Parathyroid adenoma (tissue), 2 donors: ENCODE measurements at regions not wholly inside any gene's neighbourhood (a gene's known extent, or its start where the extent isn't known, plus 50 kb on each side); places are given as distances from the start of the nearest gene placed in this dataset.

Source experiments
- H2AFZ ChIP-seq: fragments of 300-600 bp; sonication (generic); one replicate; pipeline ENCODE4 v1.7.0; 2017; ENCODE audit warnings: antibody characterized with exemption, mild to moderate bottlenecking
- H3K27ac ChIP-seq: fragments of 300-600 bp; sonication (generic); one replicate; pipeline ENCODE4 v1.7.0; 2017
- H3K27me3 ChIP-seq: fragments of 300-600 bp; sonication (generic); one replicate; pipeline ENCODE4 v1.7.0; 2017; ENCODE audit warnings: low read length; ENCODE audit not compliant: control insufficient read depth, insufficient read depth
- H3K36me3 ChIP-seq: fragments of 300-600 bp; sonication (generic); one replicate; pipeline ENCODE4 v1.7.0; 2017; ENCODE audit warnings: low read length; ENCODE audit not compliant: control insufficient read depth, insufficient read depth
- H3K4me1 ChIP-seq: fragments of 300-600 bp; sonication (generic); one replicate; pipeline ENCODE4 v1.7.0; 2017; ENCODE audit warnings: control low read depth
- H3K4me2 ChIP-seq: fragments of 300-600 bp; sonication (generic); one replicate; pipeline ENCODE4 v1.7.0; 2017; ENCODE audit warnings: low read length
- H3K4me3 ChIP-seq: fragments of 300-600 bp; sonication (generic); one replicate; pipeline ENCODE4 v1.7.0; 2017; ENCODE audit warnings: low read depth, low read length
- H3K79me2 ChIP-seq: fragments of 300-600 bp; sonication (generic); one replicate; pipeline ENCODE4 v1.7.0; 2017; ENCODE audit warnings: control low read depth
- H3K9ac ChIP-seq: fragments of 300-600 bp; sonication (generic); one replicate; pipeline ENCODE4 v1.7.0; 2017; ENCODE audit warnings: mild to moderate bottlenecking
- H3K9me3 ChIP-seq: fragments of 300-600 bp; sonication (generic); one replicate; pipeline ENCODE4 v1.7.0; 2017; ENCODE audit warnings: low read length; ENCODE audit not compliant: control insufficient read depth
- CTCF ChIP-seq: fragments of 300-600 bp; sonication (generic); IDR thresholded peaks from one replicate; pipeline ENCODE4 v1.7.0; 2017; ENCODE audit warnings: antibody characterized with exemption, mild to moderate bottlenecking
- donor health status: primary hyperparathyroidism.

GRCh38 chr4:24001486-24002329, 111.9 kb upstream of the PPARGC1A start:
- Histone ChIP-seq H3K4me2 (no peak overlapping the region), H3K79me2 (no peaks in the 10 kb centered on the region), H3K36me3 (no peaks in the 10 kb centered on the region), H2AFZ (no peak overlapping the region), H3K9me3 (no peaks in the 10 kb centered on the region), H3K27me3 (no peaks in the 10 kb centered on the region), H3K27ac (no peak overlapping the region), H3K4me1 (no peaks in the 10 kb centered on the region), H3K9ac (no peak overlapping the region), H3K4me3 (no peak overlapping the region)
- no peak for TF ChIP-seq CTCF

GRCh38 chr4:24000470-24000831, 110.6 kb upstream of the PPARGC1A start:
- no peak overlapping the region for H3K9ac ChIP-seq
- H3K4me1 ChIP-seq = no peaks in the 10 kb centered on the region

GRCh38 chr4:23999714-24000469, 110.0 kb upstream of the PPARGC1A start:
- no peak overlapping the region for H3K4me3 ChIP-seq
- no peaks in the 10 kb centered on the region for H3K4me1 ChIP-seq
- TF ChIP-seq CTCF = no peak
- H3K36me3 ChIP-seq = no peaks in the 10 kb centered on the region
- no peaks in the 10 kb centered on the region for H3K27me3 ChIP-seq
- no peak overlapping the region for H3K27ac ChIP-seq
- H3K9ac ChIP-seq = no peak overlapping the region
- H3K79me2 ChIP-seq = no peaks in the 10 kb centered on the region
- no peaks in the 10 kb centered on the region for H3K9me3 ChIP-seq
- H2AFZ ChIP-seq = no peak overlapping the region
- H3K4me2 ChIP-seq = no peak overlapping the region

More at GRCh38 chr4:24000470-24000831, 110.6 kb upstream of the PPARGC1A start:
- H3K27me3 ChIP-seq = no peaks in the 10 kb centered on the region
- H3K36me3 ChIP-seq = no peaks in the 10 kb centered on the region
- H3K9me3 ChIP-seq = no peaks in the 10 kb centered on the region
- no peak overlapping the region for H3K27ac ChIP-seq
- no peak overlapping the region for H2AFZ ChIP-seq
- H3K4me2 ChIP-seq = no peak overlapping the region
- H3K4me3 ChIP-seq = no peak overlapping the region
- H3K79me2 ChIP-seq = no peaks in the 10 kb centered on the region
- no peak for TF ChIP-seq CTCF

- Histone ChIP-seq H3K4me3 (no peak overlapping the region), H3K9me3 (no peaks in the 10 kb centered on the region), H3K27me3 (no peaks in the 10 kb centered on the region), H2AFZ (no peak overlapping the region), H3K9ac (no peak overlapping the region), H3K36me3 (no peaks in the 10 kb centered on the region), H3K4me1 (no peaks in the 10 kb centered on the region), H3K4me2 (no peak overlapping the region), H3K27ac (no peak overlapping the region), H3K79me2 (no peaks in the 10 kb centered on the region)
- TF ChIP-seq CTCF = no peak
Observed at GRCh38 chr4:23993373-23993772, 103.5 kb upstream of the PPARGC1A start.
